ENCODE measurements at regions not wholly inside any gene's neighbourhood (a gene's known extent, or its start where the extent isn't known, plus 50 kb on each side); places are given as distances from the start of the nearest gene placed in this dataset.

DNA sequence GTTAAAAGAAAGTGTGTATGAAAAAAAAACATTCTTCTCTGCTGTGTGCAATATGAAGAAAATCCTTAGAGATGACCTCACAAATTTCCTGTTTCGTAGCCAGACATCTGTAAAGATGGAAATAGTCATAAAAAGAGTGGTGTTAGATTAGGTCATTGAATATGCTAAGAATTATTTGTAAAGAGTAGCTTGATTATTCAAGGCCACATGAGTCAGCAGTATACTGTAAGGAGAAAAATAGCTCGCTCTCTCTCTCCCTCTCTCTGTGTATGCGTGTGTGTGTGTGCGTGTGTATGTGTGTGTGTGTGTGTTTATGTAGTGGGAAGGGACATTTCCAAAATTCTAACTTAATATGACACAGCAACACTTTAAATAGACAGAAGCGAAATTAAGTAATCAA is 78.8 kb downstream of the PTCHD4 start:
- H3K27me3 ChIP-seq (ENCODE audit: low read depth) = no peaks in the 10 kb centered on the region
- no peak overlapping the region for H3K4me3 ChIP-seq
- H3K27ac ChIP-seq (replicated peaks) = no peak overlapping the region
- no peak for DNase-seq
- no peaks in the 10 kb centered on the region for H3K9me3 ChIP-seq (replicated peaks)
- intact Hi-C loops (cut with micrococcal nuclease) = no loop called here
- H3K36me3 ChIP-seq = no peaks in the 10 kb centered on the region
- TF ChIP-seq, protein P1, sequence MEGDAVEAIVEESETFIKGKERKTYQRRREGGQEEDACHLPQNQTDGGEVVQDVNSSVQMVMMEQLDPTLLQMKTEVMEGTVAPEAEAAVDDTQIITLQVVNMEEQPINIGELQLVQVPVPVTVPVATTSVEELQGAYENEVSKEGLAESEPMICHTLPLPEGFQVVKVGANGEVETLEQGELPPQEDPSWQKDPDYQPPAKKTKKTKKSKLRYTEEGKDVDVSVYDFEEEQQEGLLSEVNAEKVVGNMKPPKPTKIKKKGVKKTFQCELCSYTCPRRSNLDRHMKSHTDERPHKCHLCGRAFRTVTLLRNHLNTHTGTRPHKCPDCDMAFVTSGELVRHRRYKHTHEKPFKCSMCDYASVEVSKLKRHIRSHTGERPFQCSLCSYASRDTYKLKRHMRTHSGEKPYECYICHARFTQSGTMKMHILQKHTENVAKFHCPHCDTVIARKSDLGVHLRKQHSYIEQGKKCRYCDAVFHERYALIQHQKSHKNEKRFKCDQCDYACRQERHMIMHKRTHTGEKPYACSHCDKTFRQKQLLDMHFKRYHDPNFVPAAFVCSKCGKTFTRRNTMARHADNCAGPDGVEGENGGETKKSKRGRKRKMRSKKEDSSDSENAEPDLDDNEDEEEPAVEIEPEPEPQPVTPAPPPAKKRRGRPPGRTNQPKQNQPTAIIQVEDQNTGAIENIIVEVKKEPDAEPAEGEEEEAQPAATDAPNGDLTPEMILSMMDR (IDR thresholded peaks at IDR 0.05; ENCODE audit: borderline replicate concordance) = no peak
- H3K4me1 ChIP-seq = peaks cover 6% of the 10 kb centered on the region

DNA sequence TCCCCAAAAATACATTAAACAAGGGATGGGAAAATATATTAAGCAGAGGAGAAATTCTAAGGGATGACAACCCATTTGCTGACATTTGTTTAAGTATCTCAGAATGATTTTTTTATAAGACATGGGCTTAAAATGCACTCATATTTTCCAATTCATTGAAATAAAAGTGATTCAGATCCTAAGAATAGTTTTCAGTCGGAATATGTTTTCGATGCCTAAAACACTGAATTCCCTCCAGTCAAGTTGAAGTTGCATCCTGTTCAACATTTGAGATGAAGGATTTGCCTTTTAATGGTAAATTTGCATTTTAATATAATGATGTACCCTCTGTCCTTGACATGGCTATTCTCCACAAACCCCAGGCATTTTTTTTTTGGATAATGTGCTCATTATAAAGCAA is 79.3 kb downstream of the PTCHD4 start:
- TF ChIP-seq, protein P1 (IDR thresholded peaks at IDR 0.05; ENCODE audit: borderline replicate concordance) = no peak
- Histone ChIP-seq H3K27me3 (ENCODE audit: low read depth) (no peaks in the 10 kb centered on the region), H3K4me3 (no peak overlapping the region), H3K9me3 (replicated peaks) (no peaks in the 10 kb centered on the region), H3K4me1 (peaks cover 6% of the 10 kb centered on the region), H3K27ac (replicated peaks) (no peak overlapping the region), H3K36me3 (no peaks in the 10 kb centered on the region)
- intact Hi-C loops (cut with micrococcal nuclease) = no loop called here
- no peak for DNase-seq

DNA sequence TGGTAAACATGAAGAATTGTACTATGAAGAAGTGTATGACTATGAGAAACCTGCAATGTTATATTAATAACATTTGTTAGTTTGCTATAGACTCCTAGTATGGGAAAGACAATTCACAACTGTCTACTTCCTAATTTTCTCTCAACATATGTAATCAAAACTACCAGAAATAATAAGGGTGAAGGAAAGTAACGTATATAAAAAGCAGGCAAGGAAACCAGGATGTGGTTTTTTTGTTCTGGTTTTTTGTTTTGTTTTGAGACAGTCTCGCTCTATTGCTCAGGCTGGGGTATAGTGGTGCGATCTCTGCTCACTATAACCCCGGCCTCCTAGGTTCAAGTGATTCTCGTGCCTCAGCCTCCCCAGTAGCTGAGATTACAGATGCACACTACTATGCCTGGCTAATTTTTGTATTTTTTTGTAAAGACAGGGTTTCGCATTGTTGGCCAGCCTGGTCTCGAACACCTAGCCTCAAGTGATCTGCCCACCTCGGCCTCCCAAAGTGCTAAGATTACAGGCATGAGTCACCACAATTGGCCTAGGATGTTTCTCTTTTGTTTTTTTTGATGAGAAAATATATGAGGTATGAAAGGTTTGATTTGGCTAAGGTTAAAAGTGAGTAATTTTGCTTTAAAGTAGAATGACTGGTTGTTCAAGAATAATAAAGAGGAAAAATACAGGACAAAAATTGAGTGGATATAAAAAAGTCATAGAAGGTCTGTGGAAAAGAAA is 83.1 kb downstream of the PTCHD4 start:
- H3K27ac ChIP-seq (replicated peaks) = no peak overlapping the region
- H3K27me3 ChIP-seq (ENCODE audit: low read depth) = no peaks in the 10 kb centered on the region
- H3K4me3 ChIP-seq = no peak overlapping the region
- no peaks in the 10 kb centered on the region for H3K36me3 ChIP-seq
- peaks cover 6% of the 10 kb centered on the region for H3K4me1 ChIP-seq
- DNase-seq = no peak
- no peaks in the 10 kb centered on the region for H3K9me3 ChIP-seq (replicated peaks)
- intact Hi-C loops (cut with micrococcal nuclease) = no loop called here
- TF ChIP-seq, protein P1 (IDR thresholded peaks at IDR 0.05; ENCODE audit: borderline replicate concordance) = no peak

DNA sequence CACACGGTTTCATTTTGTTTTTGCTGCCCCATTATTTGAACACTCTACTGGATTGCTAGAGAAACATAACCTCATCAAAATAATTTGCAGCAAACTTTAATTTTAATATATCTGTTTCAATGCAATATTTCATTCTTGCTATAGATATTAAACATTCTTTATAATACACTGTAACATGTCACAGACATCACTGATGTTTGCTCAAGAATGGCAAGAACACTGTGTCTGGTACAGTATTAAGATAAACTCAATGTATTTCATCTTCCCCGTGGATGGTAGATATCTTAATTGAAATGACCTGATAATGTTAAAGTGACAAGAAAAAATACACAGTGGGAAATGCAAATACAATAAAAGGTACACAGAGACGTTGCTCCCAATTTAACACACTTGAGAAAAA is 86.0 kb downstream of the PTCHD4 start:
- TF ChIP-seq, protein P1 (IDR thresholded peaks at IDR 0.05; ENCODE audit: borderline replicate concordance) = no peak
- Histone ChIP-seq H3K4me3 (no peak overlapping the region), H3K9me3 (replicated peaks) (no peaks in the 10 kb centered on the region), H3K4me1 (no peaks in the 10 kb centered on the region), H3K27me3 (ENCODE audit: low read depth) (no peaks in the 10 kb centered on the region), H3K27ac (replicated peaks) (no peak overlapping the region), H3K36me3 (no peaks in the 10 kb centered on the region)
- no peak for DNase-seq
- intact Hi-C loops (cut with micrococcal nuclease) = no loop called here

DNA sequence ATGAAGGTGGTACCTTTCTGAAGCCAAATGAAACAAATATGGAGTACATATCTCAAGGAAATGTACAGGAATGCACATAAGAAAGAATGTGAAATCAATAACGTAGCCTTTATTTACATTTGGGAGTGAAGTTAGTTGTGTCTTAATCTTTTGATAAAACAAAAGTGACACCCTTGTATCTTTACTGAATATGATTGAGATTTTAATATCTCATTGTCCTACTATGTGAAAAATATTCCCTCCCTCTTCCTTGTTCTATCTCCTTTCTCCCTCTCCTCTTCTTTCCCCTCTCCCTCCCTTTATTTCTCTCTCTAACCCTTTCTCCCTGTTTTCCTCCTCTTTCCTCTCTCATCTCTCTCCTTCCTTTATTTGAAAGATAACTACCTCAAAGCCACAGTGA is 89.1 kb downstream of the PTCHD4 start:
- Histone ChIP-seq H3K4me3 (no peak overlapping the region), H3K36me3 (no peaks in the 10 kb centered on the region), H3K9me3 (replicated peaks) (no peaks in the 10 kb centered on the region), H3K27me3 (ENCODE audit: low read depth) (no peaks in the 10 kb centered on the region), H3K27ac (replicated peaks) (no peak overlapping the region), H3K4me1 (no peaks in the 10 kb centered on the region)
- intact Hi-C loops (cut with micrococcal nuclease) = no loop called here
- TF ChIP-seq, protein P1 (IDR thresholded peaks at IDR 0.05; ENCODE audit: borderline replicate concordance) = no peak
- no peak for DNase-seq
